K562 (cell line): ENCODE measurements at regions not wholly inside any gene's neighbourhood (a gene's known extent, or its start where the extent isn't known, plus 50 kb on each side); places are given as distances from the start of the nearest gene placed in this dataset.

ENCODE experiments used
- ATAC-seq: fragments of 200-7000 bp; cut with Tn5 transposase; 3 replicates; pipeline ENCODE4 v1.9.1; 2020; ENCODE audit warnings: moderate library complexity
- BruUV-seq: library from RNA; stranded (reverse); fragments of 400-500 nt; replicated peaks from 2 replicates; lab custom pipeline; 2021; lab: Mats Ljungman, UMichigan
- CTCF ChIA-PET: fragments of 300-600 bp; formaldehyde crosslinking; extraction: SDS; loops from one replicate; lab custom pipeline; 2021; ENCODE audit warnings: low intra/inter-chr PET ratio; lab: Yijun Ruan, JAX
- POLR2A ChIA-PET: fragments of 300-600, 350-650 bp; sonication (Branson Sonifier 250); formaldehyde crosslinking; extraction: SDS; loops from one replicate; lab custom pipeline; 2021; ENCODE audit warnings: antibody characterized with exemption, inconsistent platforms; lab: Yijun Ruan, JAX
- DNase-seq, 4 experiments: peaks; one replicate each; pipeline versions ENCODE4 v3.0.0 to v3.0.0-alpha.2; 2011 to 2018; ENCODE audit warnings: low spot score in 3 of 4, mixed read lengths in 3 of 4; ENCODE audit errors: extremely low read depth in 1 of 4
- FAIRE-seq: peaks from 2 replicates; lab custom pipeline; 2011; peaks lifted over from hg19 to GRCh38; lab: Jason Lieb, UNC
- H2AFZ ChIP-seq: 2 replicates; pipeline ENCODE4 v1.6.0; 2011; ENCODE audit warnings: low read depth, low read length, control low read depth, inconsistent platforms
- H3K27ac ChIP-seq: fragments of 200-600 bp; 3 replicates; pipeline ENCODE4 v1.8.0; 2011; ENCODE audit warnings: low read depth, mild to moderate bottlenecking, control low read depth, inconsistent platforms, low read length, moderate library complexity, mixed read lengths; ENCODE audit errors: extremely low read depth
- H3K27me3 ChIP-seq, 2 experiments: fragments of 300-600 bp in 1 of 2; 2 replicates in 1 of 2; 3 replicates in 1 of 2; pipeline versions ENCODE4 v1.6.0 to v1.8.0; 2011; ENCODE audit warnings: inconsistent platforms in 2 of 2, low read length in 2 of 2, mild to moderate bottlenecking in 1 of 2, mixed read lengths in 1 of 2, moderate library complexity in 1 of 2; ENCODE audit not compliant: control insufficient read depth in 2 of 2, insufficient read depth in 2 of 2
- H3K36me3 ChIP-seq: fragments of 300-600 bp; 3 replicates; pipeline ENCODE4 v1.8.0; 2011; ENCODE audit warnings: mild to moderate bottlenecking, low read length, inconsistent platforms; ENCODE audit not compliant: control insufficient read depth, insufficient read depth
- H3K4me1 ChIP-seq, 2 experiments: fragments of 200-600 bp in 1 of 2; replicated peaks in 1 of 2; 2 replicates in 1 of 2; 3 replicates in 1 of 2; pipeline versions ENCODE4 v1.5.1 to v1.8.0; 2011; ENCODE audit warnings: inconsistent platforms in 2 of 2, low read length in 2 of 2, mild to moderate bottlenecking in 1 of 2, mixed read lengths in 1 of 2, moderate library complexity in 1 of 2; ENCODE audit not compliant: control insufficient read depth in 2 of 2, insufficient read depth in 2 of 2
- H3K4me2 ChIP-seq: 2 replicates; pipeline ENCODE4 v1.6.1; 2011; ENCODE audit warnings: low read length, control low read depth, inconsistent platforms, mixed read lengths; ENCODE audit not compliant: insufficient read depth
- H3K4me3 ChIP-seq: fragments of 200-600 bp; sonication (generic), shearing (Covaris generic); 2 replicates; pipeline ENCODE4 v1.5.1; 2016; ENCODE audit warnings: control low read depth, inconsistent platforms
- H3K79me2 ChIP-seq: fragments of 200-600 bp; 3 replicates; pipeline ENCODE4 v1.8.0; 2011; ENCODE audit warnings: low read length, inconsistent platforms; ENCODE audit not compliant: control insufficient read depth, insufficient read depth
- H3K9ac ChIP-seq, 2 experiments: 2 replicates each; pipeline versions ENCODE4 v1.6.0 to v1.6.1; 2011; ENCODE audit warnings: low read depth in 2 of 2, low read length in 2 of 2, control low read depth in 1 of 2, inconsistent platforms in 1 of 2, mild to moderate bottlenecking in 1 of 2, mixed read lengths in 1 of 2; ENCODE audit not compliant: insufficient read depth in 1 of 2
- H3K9me1 ChIP-seq: one replicate; pipeline ENCODE4 v1.6.0; 2011; ENCODE audit warnings: inconsistent platforms, mild to moderate bottlenecking, low read length, moderate library complexity; ENCODE audit not compliant: control insufficient read depth, insufficient read depth
- H3K9me3 ChIP-seq: replicated peaks from 2 replicates; pipeline ENCODE4 v1.5.1; 2011; ENCODE audit warnings: low read depth, low read length, inconsistent platforms; ENCODE audit not compliant: control insufficient read depth, insufficient read depth
- H4K20me1 ChIP-seq: replicated peaks from 2 replicates; pipeline ENCODE4 v1.6.1; 2011; ENCODE audit warnings: low read length, inconsistent platforms, mixed read lengths; ENCODE audit not compliant: control insufficient read depth, insufficient read depth
- ATF7 ChIP-seq: fragments of 450-650 bp; IDR thresholded peaks from 2 replicates; pipeline ENCODE4 v1.7.1; 2014; ENCODE audit warnings: mild to moderate bottlenecking, moderate library complexity
- ELF2 ChIP-seq: fragments of 250-450 bp; sonication (Bioruptor Pico); IDR thresholded peaks from 2 replicates; pipeline ENCODE4 v1.5.0; 2021; ENCODE audit warnings: mild to moderate bottlenecking
- JUN ChIP-seq, 2 experiments: sonication (generic) in 1 of 2; formaldehyde crosslinking in 1 of 2; IDR thresholded peaks; 2 replicates each; pipeline versions ENCODE4 v1.6.1 to v1.8.0; 2012 to 2022; ENCODE audit warnings: borderline replicate concordance in 2 of 2, mild to moderate bottlenecking in 2 of 2, improper control_type of control experiment in 1 of 2, low read depth in 1 of 2, low read length in 1 of 2, missing genetic modification reagents in 1 of 2
- PURB ChIP-seq: sonication (generic); formaldehyde crosslinking; IDR thresholded peaks from 2 replicates; pipeline ENCODE4 v1.9.0; 2021; ENCODE audit warnings: low read depth, mild to moderate bottlenecking, missing genetic modification reagents
- PYGO2 ChIP-seq: fragments of 450-650 bp; IDR thresholded peaks from 2 replicates; pipeline ENCODE4 v1.6.1; 2016; ENCODE audit warnings: mild to moderate bottlenecking, missing genetic modification characterization, moderate library complexity, missing compliant biosample characterization
- ZNF717 ChIP-seq: fragments of 250-450 bp; sonication (Bioruptor Pico); IDR thresholded peaks from 2 replicates; pipeline ENCODE4 v1.5.0; 2021
- ZNF764 ChIP-seq: fragments of 250-450 bp; sonication (Bioruptor Pico); IDR thresholded peaks from 2 replicates; pipeline ENCODE4 v1.4.0; 2020; ENCODE audit warnings: low read depth, mild to moderate bottlenecking, moderate library complexity
- ZNF785 ChIP-seq: fragments of 250-450 bp; sonication (Bioruptor Pico); IDR thresholded peaks from 2 replicates; pipeline ENCODE4 v1.4.0; 2020; ENCODE audit warnings: mild to moderate bottlenecking
- WGBS: fragments of 100-300 bp; shearing (Covaris generic); methylation state at CpG from one replicate; pipeline ENCODE4 v1.1.6; 2016; ENCODE audit warnings: low coverage, mixed read lengths; ENCODE audit not compliant: insufficient coverage; ENCODE audit errors: missing lambda C conversion rate; 5-methylcytosine and 5-hydroxymethylcytosine counted together
- in situ Hi-C: fragments of 300-500 bp; cut with MboI; formaldehyde crosslinking; loops from 4 replicates; pipeline ENCODE4 v1.15.0; 2018; ENCODE audit warnings: inconsistent platforms, mixed read lengths
- intact Hi-C: fragments of 100-400 bp; cut with micrococcal nuclease; formaldehyde crosslinking; loops from 2 replicates; pipeline ENCODE4 v1.14.2; 2022
- TF ChIP-seq, protein P1 (sequence below): fragments of 450-650 bp; IDR thresholded peaks from 2 replicates; pipeline ENCODE4 v1.6.1; 2018; ENCODE audit warnings: mild to moderate bottlenecking, low read depth; ENCODE audit not compliant: partially characterized antibody
- TF ChIP-seq, protein P2 (sequence below): fragments of 250-450 bp; sonication (Bioruptor Pico); IDR thresholded peaks from 2 replicates; pipeline ENCODE4 v1.8.0; 2021; ENCODE audit warnings: borderline replicate concordance, mild to moderate bottlenecking, moderate library complexity; ENCODE audit not compliant: poor library complexity, severe bottlenecking

DNA sequence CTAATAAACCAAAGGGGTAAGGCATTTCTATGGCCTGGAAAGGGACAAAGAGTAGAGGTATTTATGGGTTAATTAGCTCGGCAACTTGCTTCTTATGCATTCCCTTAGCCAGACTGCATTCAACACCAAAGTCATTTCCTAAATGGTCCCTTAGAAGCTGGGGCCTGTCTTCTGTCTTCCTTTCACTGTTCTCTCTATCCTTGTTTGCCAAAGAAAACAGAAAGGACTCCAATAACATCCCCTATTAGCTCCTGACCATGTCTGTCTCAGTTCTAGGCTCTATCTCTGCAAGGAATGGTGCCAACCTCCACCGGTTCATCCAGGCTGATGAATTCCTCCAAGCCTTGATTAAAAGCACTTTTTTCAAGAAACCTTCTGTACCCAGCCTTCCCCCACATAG lies 123.5 kb downstream of the KCTD12 start (continued):
- TF ChIP-seq, protein P1, sequence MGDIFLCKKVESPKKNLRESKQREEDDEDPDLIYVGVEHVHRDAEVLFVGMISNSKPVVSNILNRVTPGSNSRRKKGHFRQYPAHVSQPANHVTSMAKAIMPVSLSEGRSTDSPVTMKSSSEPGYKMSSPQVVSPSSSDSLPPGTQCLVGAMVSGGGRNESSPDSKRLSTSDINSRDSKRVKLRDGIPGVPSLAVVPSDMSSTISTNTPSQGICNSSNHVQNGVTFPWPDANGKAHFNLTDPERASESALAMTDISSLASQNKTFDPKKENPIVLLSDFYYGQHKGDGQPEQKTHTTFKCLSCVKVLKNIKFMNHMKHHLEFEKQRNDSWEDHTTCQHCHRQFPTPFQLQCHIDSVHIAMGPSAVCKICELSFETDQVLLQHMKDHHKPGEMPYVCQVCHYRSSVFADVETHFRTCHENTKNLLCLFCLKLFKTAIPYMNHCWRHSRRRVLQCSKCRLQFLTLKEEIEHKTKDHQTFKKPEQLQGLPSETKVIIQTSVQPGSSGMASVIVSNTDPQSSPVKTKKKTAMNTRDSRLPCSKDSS = no peak

DNA sequence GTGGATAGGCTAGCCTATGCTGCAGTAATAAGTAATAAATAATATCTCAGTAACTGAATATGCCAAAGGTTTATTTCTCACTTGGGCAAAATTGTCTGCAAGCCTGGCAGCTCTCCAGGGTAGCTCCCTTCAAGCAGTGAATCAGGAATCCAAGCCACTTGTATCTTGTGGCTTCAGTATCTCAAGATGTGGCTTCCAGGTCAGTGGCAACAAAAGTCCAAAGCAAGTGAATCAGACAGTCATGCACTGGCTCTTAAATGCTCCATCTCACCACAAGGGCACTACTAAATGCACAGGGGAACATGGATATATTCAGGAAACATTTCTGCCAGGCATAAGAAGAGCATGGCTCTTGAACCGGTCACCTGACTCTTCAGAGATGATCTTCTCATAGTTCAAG lies 126.3 kb downstream of the KCTD12 start:
- Histone ChIP-seq H2AFZ (no peak overlapping the region), H4K20me1 (no peaks in the 10 kb centered on the region), H3K36me3 (no peaks in the 10 kb centered on the region), H3K27ac (no peak overlapping the region), H3K9ac (no peak overlapping the region), H3K4me2 (no peak overlapping the region), H3K9me1 (no peaks in the 10 kb centered on the region), H3K27me3 (no peaks in the 10 kb centered on the region), H3K4me1 (no peaks in the 10 kb centered on the region), H3K79me2 (no peaks in the 10 kb centered on the region), H3K4me3 (no peak overlapping the region), H3K9me3 (no peaks in the 10 kb centered on the region)
- 0% methylated on average over 1 of the region's 1 CpG for WGBS
- TF ChIP-seq JUN (IDR thresholded peaks at IDR 0.05; ENCODE audit: borderline replicate concordance, low read depth, low read length) = no peak
- TF ChIP-seq JUN (CRISPR knock-in tag; IDR thresholded peaks at IDR 0.05; ENCODE audit: borderline replicate concordance) = no peak
- TF ChIP-seq PYGO2 (tag) = no peak
- no peak for TF ChIP-seq PURB
- TF ChIP-seq ZNF717 (CRISPR knock-in tag) = no peak
- no peak for TF ChIP-seq ZNF785 (CRISPR knock-in tag)
- no peak for TF ChIP-seq ZNF764 (CRISPR knock-in tag)
- no peak for TF ChIP-seq ELF2
- TF ChIP-seq ATF7 = no peak
- TF ChIP-seq, protein P2, sequence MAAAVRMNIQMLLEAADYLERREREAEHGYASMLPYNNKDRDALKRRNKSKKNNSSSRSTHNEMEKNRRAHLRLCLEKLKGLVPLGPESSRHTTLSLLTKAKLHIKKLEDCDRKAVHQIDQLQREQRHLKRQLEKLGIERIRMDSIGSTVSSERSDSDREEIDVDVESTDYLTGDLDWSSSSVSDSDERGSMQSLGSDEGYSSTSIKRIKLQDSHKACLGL (CRISPR knock-in tag) = no peak
- FAIRE-seq (no peak), DNase-seq (no peak), ATAC-seq (no peak)
- intact Hi-C loops (no loop called here), in situ Hi-C loops (no loop called here)
- BruUV-seq = no TSS peak
- ChIA-PET POLR2A (no interaction called here), CTCF (interaction anchor here (0.6 kb wide), 1 partner anchor 640 kb away, joined by 3 read pairs; no protein-coding TSS in a partner anchor)
